NCI-H510A (cell line): ENCODE measurements at regions not wholly inside any gene's neighbourhood (a gene's known extent, or its start where the extent isn't known, plus 50 kb on each side); places are given as distances from the start of the nearest gene placed in this dataset.
"Not testable (repeated sequence)": the region's sequence is repeated elsewhere in the genome, so short reads cannot be mapped to it uniquely, and the experiment has no call there.

ENCODE experiments used
- DNase-seq: peaks from one replicate; lab custom pipeline; 2025; lab: John Stamatoyannopoulos, UW

- DNase-seq: no peak
These were observed 120.2 kb downstream of the MRPL39 start for GRCh38 chr21:25487046-25487594.

- DNase-seq: no peak
These were observed 121.4 kb downstream of the MRPL39 start for GRCh38 chr21:25485914-25486313.

GRCh38 chr21:25467896-25468295 lies 139.4 kb downstream of the MRPL39 start:
- DNase-seq: no peak

GRCh38 chr21:25467071-25467470 lies 140.2 kb downstream of the MRPL39 start:
- DNase-seq: not testable (repeated sequence)

GRCh38 chr21:25466470-25466869 lies 140.8 kb downstream of the MRPL39 start:
- no peak for DNase-seq

- no peak for DNase-seq
These were observed 142.0 kb downstream of the MRPL39 start for GRCh38 chr21:25465263-25465662.

GRCh38 chr21:25464275-25464674 lies 143.0 kb downstream of the MRPL39 start:
- DNase-seq: no peak

GRCh38 chr21:25462517-25462971 lies 144.7 kb downstream of the MRPL39 start:
- DNase-seq: no peak

- DNase-seq: no peak
These were observed 145.6 kb downstream of the MRPL39 start for GRCh38 chr21:25461725-25462124.

- no peak for DNase-seq
These were observed 147.3 kb downstream of the MRPL39 start for GRCh38 chr21:25459993-25460392.

- no peak for DNase-seq
These were observed 147.9 kb downstream of the MRPL39 start for GRCh38 chr21:25459365-25459764.

GRCh38 chr21:25458484-25458883 lies 148.8 kb downstream of the MRPL39 start:
- no peak for DNase-seq

- no peak for DNase-seq
These were observed 149.3 kb downstream of the MRPL39 start for GRCh38 chr21:25457946-25458345.

GRCh38 chr21:25457411-25457810 lies 149.9 kb downstream of the MRPL39 start:
- DNase-seq: no peak

GRCh38 chr21:25456672-25457071 lies 150.6 kb downstream of the MRPL39 start:
- DNase-seq: no peak

GRCh38 chr21:25453524-25453923 lies 153.8 kb downstream of the MRPL39 start:
- DNase-seq: no peak

- DNase-seq: no peak
These were observed 157.3 kb downstream of the MRPL39 start for GRCh38 chr21:25449950-25450349.

GRCh38 chr21:25441835-25442234 lies 165.4 kb downstream of the MRPL39 start:
- DNase-seq: no peak

- DNase-seq: not testable (repeated sequence)
These were observed 169.8 kb downstream of the MRPL39 start for GRCh38 chr21:25437465-25437864.

- DNase-seq: no peak
These were observed 178.7 kb downstream of the MRPL39 start for GRCh38 chr21:25428537-25428936.

GRCh38 chr21:25427828-25428227 lies 179.5 kb downstream of the MRPL39 start:
- no peak for DNase-seq

GRCh38 chr21:25426580-25426979 lies 180.7 kb downstream of the MRPL39 start:
- no peak for DNase-seq

GRCh38 chr21:25425156-25425555 lies 182.1 kb downstream of the MRPL39 start:
- DNase-seq: no peak

GRCh38 chr21:25424634-25425033 lies 182.6 kb downstream of the MRPL39 start:
- no peak for DNase-seq

- no peak for DNase-seq
These were observed 183.2 kb downstream of the MRPL39 start for GRCh38 chr21:25424048-25424447.
